ENCODE measurements at regions not wholly inside any gene's neighbourhood (a gene's known extent, or its start where the extent isn't known, plus 50 kb on each side); places are given as distances from the start of the nearest gene placed in this dataset.
A peak's percentile ranks its signal among the peaks of the same experiment; 100 is the strongest.

GRCh38 chr12:91377436-91377835 is 194.8 kb upstream of the DCN start:
- DNase-seq, result no peak

- no peak for DNase-seq
Observed at GRCh38 chr12:91373086-91373485, 190.5 kb upstream of the DCN start.

- no peak for DNase-seq
Observed at GRCh38 chr12:91370086-91370868, 187.7 kb upstream of the DCN start.

GRCh38 chr12:91368613-91369012 is 186.0 kb upstream of the DCN start:
- DNase-seq, result no peak

GRCh38 chr12:91367234-91367849 is 184.7 kb upstream of the DCN start:
- no peak for DNase-seq

- no peak for DNase-seq
Observed at GRCh38 chr12:91364471-91365184, 182.0 kb upstream of the DCN start.

- DNase-seq, result peak; percentile 14
Observed at GRCh38 chr12:91361864-91362263, 179.2 kb upstream of the DCN start.

GRCh38 chr12:91357381-91357780 is 174.8 kb upstream of the DCN start:
- DNase-seq, result no peak

GRCh38 chr12:91356405-91356804 is 173.8 kb upstream of the DCN start:
- no peak for DNase-seq

- DNase-seq, result peak; percentile 41
Observed at GRCh38 chr12:91355150-91356006, 172.8 kb upstream of the DCN start.

- no peak for DNase-seq
Observed at GRCh38 chr12:91353266-91353665, 170.6 kb upstream of the DCN start.

- no peak for DNase-seq
Observed at GRCh38 chr12:91349476-91349875, 166.9 kb upstream of the DCN start.

GRCh38 chr12:91347481-91348214 is 165.0 kb upstream of the DCN start:
- no peak for DNase-seq

- DNase-seq, result no peak
Observed at GRCh38 chr12:91346827-91347226, 164.2 kb upstream of the DCN start.

- DNase-seq, result no peak
Observed at GRCh38 chr12:91344408-91344807, 161.8 kb upstream of the DCN start.

- no peak for DNase-seq
Observed at GRCh38 chr12:91343010-91343409, 160.4 kb upstream of the DCN start.

GRCh38 chr12:91339106-91339505 is 156.5 kb upstream of the DCN start:
- DNase-seq, result no peak

GRCh38 chr12:91335699-91336098 is 153.1 kb upstream of the DCN start:
- no peak for DNase-seq

- no peak for DNase-seq
Observed at GRCh38 chr12:91333966-91334365, 151.3 kb upstream of the DCN start.

- no peak for DNase-seq
Observed at GRCh38 chr12:91332302-91332701, 149.7 kb upstream of the DCN start.

GRCh38 chr12:91331371-91331770 is 148.8 kb upstream of the DCN start:
- no peak for DNase-seq

- DNase-seq, result no peak
Observed at GRCh38 chr12:91328451-91328850, 145.8 kb upstream of the DCN start.
